Glutamatergic neuron (in vitro differentiated cells): ENCODE measurements at regions not wholly inside any gene's neighbourhood (a gene's known extent, or its start where the extent isn't known, plus 50 kb on each side); places are given as distances from the start of the nearest gene placed in this dataset.

Experiments
- DNase-seq: peaks from one replicate; pipeline ENCODE4 v3.0.0; 2022
- H3K27ac Mint-ChIP-seq: one replicate; pipeline ENCODE4 v1.8.0; 2020; ENCODE audit warnings: mild to moderate bottlenecking, mixed read lengths, inconsistent platforms; ENCODE audit not compliant: unreplicated experiment
- H3K27me3 Mint-ChIP-seq: one replicate; pipeline ENCODE4 v1.8.0; 2020; ENCODE audit warnings: mild to moderate bottlenecking, moderate library complexity, mixed read lengths, inconsistent platforms; ENCODE audit not compliant: unreplicated experiment
- H3K36me3 Mint-ChIP-seq: one replicate; pipeline ENCODE4 v1.8.0; 2020; ENCODE audit warnings: mild to moderate bottlenecking, mixed read lengths, inconsistent platforms; ENCODE audit not compliant: unreplicated experiment
- H3K4me1 Mint-ChIP-seq: one replicate; pipeline ENCODE4 v1.8.0; 2020; ENCODE audit warnings: mild to moderate bottlenecking, low read depth, mixed read lengths, inconsistent platforms; ENCODE audit not compliant: unreplicated experiment
- H3K4me3 Mint-ChIP-seq: one replicate; pipeline ENCODE4 v1.8.0; 2020; ENCODE audit warnings: mild to moderate bottlenecking, mixed read lengths, inconsistent platforms; ENCODE audit not compliant: unreplicated experiment
- H3K9me3 Mint-ChIP-seq: one replicate; pipeline ENCODE4 v1.8.0; 2020; ENCODE audit warnings: mild to moderate bottlenecking, moderate library complexity, mixed read lengths, inconsistent platforms; ENCODE audit not compliant: unreplicated experiment
- CTCF ChIP-seq: fragments of 200-600 bp; sonication (generic); IDR thresholded peaks from one replicate; pipeline ENCODE4 v1.5.0; 2021; ENCODE audit not compliant: partially characterized antibody, unreplicated experiment

GRCh38 chr12:71041476-71041875 is 116.3 kb downstream of the TSPAN8 start:
- H3K9me3 Mint-ChIP-seq, result no peaks in the 10 kb centered on the region
- no peak for DNase-seq
- H3K4me3 Mint-ChIP-seq, result no peak overlapping the region
- no peak overlapping the region for H3K27ac Mint-ChIP-seq
- H3K36me3 Mint-ChIP-seq, result no peaks in the 10 kb centered on the region
- no peaks in the 10 kb centered on the region for H3K4me1 Mint-ChIP-seq
- no peaks in the 10 kb centered on the region for H3K27me3 Mint-ChIP-seq
- TF ChIP-seq CTCF, result no peak

GRCh38 chr12:71038960-71039359 is 118.4 kb upstream of the PTPRR start:
- no peak for TF ChIP-seq CTCF
- Mint-ChIP-seq H3K4me3 (no peak overlapping the region), H3K27ac (no peak overlapping the region), H3K9me3 (no peaks in the 10 kb centered on the region), H3K36me3 (no peaks in the 10 kb centered on the region), H3K27me3 (no peaks in the 10 kb centered on the region), H3K4me1 (no peaks in the 10 kb centered on the region)
- DNase-seq, result no peak

GRCh38 chr12:71036526-71036925 is 116.0 kb upstream of the PTPRR start:
- Mint-ChIP-seq H3K27ac (no peak overlapping the region), H3K4me1 (no peaks in the 10 kb centered on the region), H3K4me3 (no peak overlapping the region), H3K27me3 (no peaks in the 10 kb centered on the region), H3K9me3 (no peaks in the 10 kb centered on the region), H3K36me3 (no peaks in the 10 kb centered on the region)
- TF ChIP-seq CTCF, result no peak
- no peak for DNase-seq

GRCh38 chr12:71032933-71033332 is 112.4 kb upstream of the PTPRR start:
- TF ChIP-seq CTCF, result no peak
- no peak overlapping the region for H3K27ac Mint-ChIP-seq

GRCh38 chr12:71029302-71029701 is 108.8 kb upstream of the PTPRR start:
- H3K27ac Mint-ChIP-seq, result no peak overlapping the region
- H3K4me3 Mint-ChIP-seq, result no peak overlapping the region
- peaks cover 2% of the 10 kb centered on the region for H3K9me3 Mint-ChIP-seq
- no peaks in the 10 kb centered on the region for H3K27me3 Mint-ChIP-seq
- TF ChIP-seq CTCF, result no peak
- H3K36me3 Mint-ChIP-seq, result no peaks in the 10 kb centered on the region
- no peak for DNase-seq
- H3K4me1 Mint-ChIP-seq, result no peaks in the 10 kb centered on the region

More at GRCh38 chr12:71032933-71033332, 112.4 kb upstream of the PTPRR start:
- no peaks in the 10 kb centered on the region for H3K36me3 Mint-ChIP-seq
- no peaks in the 10 kb centered on the region for H3K4me1 Mint-ChIP-seq
- no peak for DNase-seq
- no peaks in the 10 kb centered on the region for H3K27me3 Mint-ChIP-seq
- H3K4me3 Mint-ChIP-seq, result no peak overlapping the region
- H3K9me3 Mint-ChIP-seq, result peaks cover 2% of the 10 kb centered on the region
